Spleen (tissue), 11 donors: ENCODE measurements at regions not wholly inside any gene's neighbourhood (a gene's known extent, or its start where the extent isn't known, plus 50 kb on each side); places are given as distances from the start of the nearest gene placed in this dataset.

ENCODE experiments used
- DNase-seq: peaks from one replicate; pipeline ENCODE4 v3.0.0-alpha.2; 2020
- H3K27ac ChIP-seq, 8 donors: fragments of 200-600 bp; sonication (generic) in 7 of 8; 1 replicate in 4 of 8; 2 replicates in 4 of 8; pipeline versions ENCODE4 v1.5.0 to v1.8.0; 2016 to 2021; ENCODE audit warnings: inconsistent platforms in 4 of 8, mild to moderate bottlenecking in 4 of 8, moderate library complexity in 1 of 8
- H3K27me3 ChIP-seq, 7 donors: fragments of 200-600 bp; sonication (generic) in 6 of 7; replicated peaks in 1 of 7; 1 replicate in 4 of 7; 2 replicates in 3 of 7; pipeline versions ENCODE4 v1.5.0 to v1.8.0; 2016 to 2021; ENCODE audit warnings: inconsistent platforms in 3 of 7, mild to moderate bottlenecking in 1 of 7
- H3K36me3 ChIP-seq, 6 donors: fragments of 200-600 bp; sonication (generic) in 5 of 6; 1 replicate in 4 of 6; 2 replicates in 2 of 6; pipeline versions ENCODE4 v1.5.0 to v1.8.0; 2016 to 2021; ENCODE audit warnings: inconsistent platforms in 2 of 6
- H3K4me1 ChIP-seq, 6 donors: fragments of 200-600 bp; sonication (generic) in 5 of 6; 1 replicate in 3 of 6; 2 replicates in 3 of 6; pipeline versions ENCODE4 v1.5.0 to v1.8.0; 2016 to 2021; ENCODE audit warnings: inconsistent platforms in 3 of 6
- H3K4me3 ChIP-seq, 8 donors: fragments of 200-600 bp; sonication (generic) in 7 of 8; 1 replicate in 4 of 8; 2 replicates in 4 of 8; pipeline versions ENCODE4 v1.5.0 to v1.8.0; 2016 to 2021; ENCODE audit warnings: inconsistent platforms in 4 of 8, mild to moderate bottlenecking in 4 of 8, moderate library complexity in 2 of 8
- H3K9me3 ChIP-seq, 8 donors: fragments of 200-600 bp; sonication (generic) in 7 of 8; 1 replicate in 4 of 8; 2 replicates in 4 of 8; pipeline versions ENCODE4 v1.5.0 to v1.8.0; 2016 to 2021; ENCODE audit warnings: inconsistent platforms in 4 of 8
- CTCF ChIP-seq, 11 experiments: fragments of 200-600 bp in 7 of 11; fragments of 450-650 bp in 4 of 11; sonication (generic) in 4 of 11; IDR thresholded peaks in 8 of 11; conservative IDR thresholded peaks in 3 of 11; 1 replicate in 7 of 11; 2 replicates in 4 of 11; pipeline versions ENCODE4 v1.4.0 to v1.8.0; 2016 to 2021; ENCODE audit warnings: antibody characterized with exemption in 11 of 11, inconsistent platforms in 4 of 11, mild to moderate bottlenecking in 1 of 11
- POLR2A ChIP-seq, 3 donors: fragments of 450-650 bp; IDR thresholded peaks; one replicate each; pipeline ENCODE4 v1.5.1; 2017; ENCODE audit warnings: antibody characterized with exemption in 3 of 3, mild to moderate bottlenecking in 1 of 3
- POLR2AphosphoS5 ChIP-seq, 3 donors: sonication (generic); formaldehyde crosslinking; IDR thresholded peaks; one replicate each; pipeline ENCODE4 v1.5.1; 2017; ENCODE audit warnings: antibody characterized with exemption in 3 of 3
- WGBS, 5 donors: extraction: QIAGEN DNeasy Blood & Tissue Kit in 3 of 5; methylation state at CpG; one replicate each; pipeline versions ENCODE4 v1.1.5 to v1.1.7; 2013 to 2018; 5-methylcytosine and 5-hydroxymethylcytosine counted together
- intact Hi-C: fragments of 100-400 bp; cut with DNase I; formaldehyde crosslinking; loops from one replicate; pipeline ENCODE4 v1.15.0; 2023; ENCODE audit warnings: low total_unique reads
- donor health status: healthy with polysubstance abuse.
- donor health status: DM: no; HTN: no; CAD: no; lungs with moderate emphysema.
- donor health status: DM: no; HTN: no; CAD: no.
- donor health status: Bipolar disorder and iron deficiency.
- donor health status: healthy.
- donor health status: DM: no; HTN: no; CAD: no.
- donor health status: DM: yes; HTN: yes; CAD: no.

GRCh38 chr2:66279024-66279423 lies 155.9 kb upstream of the MEIS1 start:
- Histone ChIP-seq H3K4me1 (no peaks in the 10 kb centered on the region), H3K27ac (no peak overlapping the region), H3K36me3 (no peaks in the 10 kb centered on the region), H3K9me3 (no peaks in the 10 kb centered on the region), H3K27me3 (no peaks in the 10 kb centered on the region), H3K4me3 (no peak overlapping the region)
- intact Hi-C loops, result no loop called here
- TF ChIP-seq POLR2AphosphoS5 (IDR thresholded peaks at IDR 0.05), result no peak
- TF ChIP-seq CTCF (IDR thresholded peaks at IDR 0.05 in 8 of 11, conservative IDR thresholded peaks at IDR 0.05 in 3 of 11), result no peak
- TF ChIP-seq POLR2A (IDR thresholded peaks at IDR 0.05), result no peak
- no peak for DNase-seq
- 78 to 90% (median 81%) methylated on average over 6 of the region's 6 CpGs for WGBS, 5 donors

- no peak for DNase-seq
- Histone ChIP-seq H3K9me3 (no peaks in the 10 kb centered on the region), H3K4me3 (no peak overlapping the region), H3K36me3 (no peaks in the 10 kb centered on the region), H3K4me1 (no peaks in the 10 kb centered on the region), H3K27me3 (no peaks in the 10 kb centered on the region), H3K27ac (no peak overlapping the region)
- 45 to 71% (median 58%) methylated on average over 1 of the region's 1 CpG for WGBS, 5 donors
- TF ChIP-seq POLR2AphosphoS5 (IDR thresholded peaks at IDR 0.05) (no peak), POLR2A (IDR thresholded peaks at IDR 0.05) (no peak), CTCF (IDR thresholded peaks at IDR 0.05 in 8 of 11, conservative IDR thresholded peaks at IDR 0.05 in 3 of 11) (no peak)
- intact Hi-C loops, result no loop called here
Observed at GRCh38 chr2:66275984-66276383, 158.9 kb upstream of the MEIS1 start.

- no peak for DNase-seq
- intact Hi-C loops, result no loop called here
- H3K27ac ChIP-seq, result no peak overlapping the region
Observed at GRCh38 chr2:66273933-66274490, 160.9 kb upstream of the MEIS1 start.

GRCh38 chr2:66272751-66273150 lies 162.2 kb upstream of the MEIS1 start:
- Histone ChIP-seq H3K27me3 (no peaks in the 10 kb centered on the region), H3K36me3 (no peaks in the 10 kb centered on the region), H3K4me3 (no peak overlapping the region), H3K4me1 (no peaks in the 10 kb centered on the region), H3K27ac (no peak overlapping the region), H3K9me3 (no peaks in the 10 kb centered on the region)
- TF ChIP-seq POLR2A (IDR thresholded peaks at IDR 0.05) (no peak), POLR2AphosphoS5 (IDR thresholded peaks at IDR 0.05) (no peak), CTCF (IDR thresholded peaks at IDR 0.05 in 8 of 11, conservative IDR thresholded peaks at IDR 0.05 in 3 of 11) (no peak)
- intact Hi-C loops, result no loop called here
- no peak for DNase-seq
- WGBS, 5 donors, result 84 to 93% (median 85%) methylated on average over 6 of the region's 6 CpGs

More at GRCh38 chr2:66273933-66274490, 160.9 kb upstream of the MEIS1 start:
- 55 to 66% (median 63%) methylated on average over 4 of the region's 4 CpGs for WGBS, 5 donors
- TF ChIP-seq CTCF (IDR thresholded peaks at IDR 0.05 in 8 of 11, conservative IDR thresholded peaks at IDR 0.05 in 3 of 11), result no peak
- no peak for TF ChIP-seq POLR2AphosphoS5 (IDR thresholded peaks at IDR 0.05)
- no peak for TF ChIP-seq POLR2A (IDR thresholded peaks at IDR 0.05)
- Histone ChIP-seq H3K36me3 (no peaks in the 10 kb centered on the region), H3K27me3 (no peaks in the 10 kb centered on the region), H3K4me3 (no peak overlapping the region), H3K9me3 (no peaks in the 10 kb centered on the region), H3K4me1 (no peaks in the 10 kb centered on the region)
